ENCODE measurements at regions not wholly inside any gene's neighbourhood (a gene's known extent, or its start where the extent isn't known, plus 50 kb on each side); places are given as distances from the start of the nearest gene placed in this dataset.

DNA sequence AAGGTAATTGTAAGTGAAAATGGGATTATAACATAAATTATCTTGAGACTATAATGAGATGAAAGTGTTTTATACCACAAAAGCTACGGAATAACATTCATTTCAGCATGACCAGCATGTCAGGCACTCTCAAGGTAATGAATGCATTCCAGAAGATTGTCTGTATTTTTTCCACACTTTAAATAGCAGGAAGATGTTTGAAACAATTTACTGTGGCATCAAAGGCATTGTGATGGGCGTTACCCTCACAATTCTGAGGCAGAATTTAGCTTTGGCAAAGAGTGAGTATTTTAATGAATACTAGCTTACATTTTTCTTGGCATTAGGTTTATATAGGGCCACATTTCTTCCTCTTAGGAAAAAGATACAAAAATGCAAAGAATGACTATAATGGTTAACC, 627.2 kb downstream of the BCKDHB start:
- H3K9ac ChIP-seq (ENCODE audit: low read depth in 1 of 2, low read length in 2 of 2): no peak overlapping the region
- H3K27ac ChIP-seq (ENCODE audit: low read depth in 1 of 2, low read length in 2 of 2): no peak overlapping the region
- peaks cover 0 to 2% (median 0%) of the 10 kb centered on the region in 4 donors for H3K27me3 ChIP-seq (ENCODE audit: control insufficient read depth in 4 of 4, insufficient read depth in 4 of 4, low read length in 3 of 4)
- H3K4me3 ChIP-seq (ENCODE audit: low read depth in 1 of 3, low read length in 3 of 3): no peak overlapping the region
- H3K36me3 ChIP-seq (ENCODE audit: control insufficient read depth in 4 of 4, insufficient read depth in 3 of 4, low read depth in 1 of 4, low read length in 3 of 4): no peaks in the 10 kb centered on the region
- H3K9me3 ChIP-seq (ENCODE audit: control insufficient read depth in 4 of 4, low read length in 3 of 4): no peaks in the 10 kb centered on the region
- 54% methylated on average over 2 of the region's 2 CpGs for WGBS
- H3K4me1 ChIP-seq (ENCODE audit: control insufficient read depth in 4 of 4, insufficient read depth in 4 of 4, low read length in 3 of 4): no peaks in the 10 kb centered on the region
- DNase-seq (ENCODE audit: low spot score): no peak
- TF ChIP-seq, protein P1, sequence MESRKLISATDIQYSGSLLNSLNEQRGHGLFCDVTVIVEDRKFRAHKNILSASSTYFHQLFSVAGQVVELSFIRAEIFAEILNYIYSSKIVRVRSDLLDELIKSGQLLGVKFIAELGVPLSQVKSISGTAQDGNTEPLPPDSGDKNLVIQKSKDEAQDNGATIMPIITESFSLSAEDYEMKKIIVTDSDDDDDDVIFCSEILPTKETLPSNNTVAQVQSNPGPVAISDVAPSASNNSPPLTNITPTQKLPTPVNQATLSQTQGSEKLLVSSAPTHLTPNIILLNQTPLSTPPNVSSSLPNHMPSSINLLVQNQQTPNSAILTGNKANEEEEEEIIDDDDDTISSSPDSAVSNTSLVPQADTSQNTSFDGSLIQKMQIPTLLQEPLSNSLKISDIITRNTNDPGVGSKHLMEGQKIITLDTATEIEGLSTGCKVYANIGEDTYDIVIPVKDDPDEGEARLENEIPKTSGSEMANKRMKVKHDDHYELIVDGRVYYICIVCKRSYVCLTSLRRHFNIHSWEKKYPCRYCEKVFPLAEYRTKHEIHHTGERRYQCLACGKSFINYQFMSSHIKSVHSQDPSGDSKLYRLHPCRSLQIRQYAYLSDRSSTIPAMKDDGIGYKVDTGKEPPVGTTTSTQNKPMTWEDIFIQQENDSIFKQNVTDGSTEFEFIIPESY (IDR thresholded peaks at IDR 0.05): no peak
- TF ChIP-seq FOXA2 (IDR thresholded peaks at IDR 0.05) (no peak), FOXA1 (IDR thresholded peaks at IDR 0.05) (no peak), TAF1 (conservative IDR thresholded peaks at IDR 0.05) (no peak), HNF4G (IDR thresholded peaks at IDR 0.05) (no peak), NR2F2 (IDR thresholded peaks at IDR 0.05) (no peak), SP1 (IDR thresholded peaks at IDR 0.05) (no peak), EGR1 (IDR thresholded peaks at IDR 0.05; ENCODE audit: low read depth in 2 of 2) (no peak), RXRA (IDR thresholded peaks at IDR 0.05) (no peak), HNF4A (conservative IDR thresholded peaks at IDR 0.05) (no peak)
- TF ChIP-seq, protein P2, sequence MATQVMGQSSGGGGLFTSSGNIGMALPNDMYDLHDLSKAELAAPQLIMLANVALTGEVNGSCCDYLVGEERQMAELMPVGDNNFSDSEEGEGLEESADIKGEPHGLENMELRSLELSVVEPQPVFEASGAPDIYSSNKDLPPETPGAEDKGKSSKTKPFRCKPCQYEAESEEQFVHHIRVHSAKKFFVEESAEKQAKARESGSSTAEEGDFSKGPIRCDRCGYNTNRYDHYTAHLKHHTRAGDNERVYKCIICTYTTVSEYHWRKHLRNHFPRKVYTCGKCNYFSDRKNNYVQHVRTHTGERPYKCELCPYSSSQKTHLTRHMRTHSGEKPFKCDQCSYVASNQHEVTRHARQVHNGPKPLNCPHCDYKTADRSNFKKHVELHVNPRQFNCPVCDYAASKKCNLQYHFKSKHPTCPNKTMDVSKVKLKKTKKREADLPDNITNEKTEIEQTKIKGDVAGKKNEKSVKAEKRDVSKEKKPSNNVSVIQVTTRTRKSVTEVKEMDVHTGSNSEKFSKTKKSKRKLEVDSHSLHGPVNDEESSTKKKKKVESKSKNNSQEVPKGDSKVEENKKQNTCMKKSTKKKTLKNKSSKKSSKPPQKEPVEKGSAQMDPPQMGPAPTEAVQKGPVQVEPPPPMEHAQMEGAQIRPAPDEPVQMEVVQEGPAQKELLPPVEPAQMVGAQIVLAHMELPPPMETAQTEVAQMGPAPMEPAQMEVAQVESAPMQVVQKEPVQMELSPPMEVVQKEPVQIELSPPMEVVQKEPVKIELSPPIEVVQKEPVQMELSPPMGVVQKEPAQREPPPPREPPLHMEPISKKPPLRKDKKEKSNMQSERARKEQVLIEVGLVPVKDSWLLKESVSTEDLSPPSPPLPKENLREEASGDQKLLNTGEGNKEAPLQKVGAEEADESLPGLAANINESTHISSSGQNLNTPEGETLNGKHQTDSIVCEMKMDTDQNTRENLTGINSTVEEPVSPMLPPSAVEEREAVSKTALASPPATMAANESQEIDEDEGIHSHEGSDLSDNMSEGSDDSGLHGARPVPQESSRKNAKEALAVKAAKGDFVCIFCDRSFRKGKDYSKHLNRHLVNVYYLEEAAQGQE (IDR thresholded peaks at IDR 0.05): no peak
- TF ChIP-seq, protein P3, sequence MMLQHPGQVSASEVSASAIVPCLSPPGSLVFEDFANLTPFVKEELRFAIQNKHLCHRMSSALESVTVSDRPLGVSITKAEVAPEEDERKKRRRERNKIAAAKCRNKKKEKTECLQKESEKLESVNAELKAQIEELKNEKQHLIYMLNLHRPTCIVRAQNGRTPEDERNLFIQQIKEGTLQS (IDR thresholded peaks at IDR 0.05): no peak
- TF ChIP-seq, protein P4, sequence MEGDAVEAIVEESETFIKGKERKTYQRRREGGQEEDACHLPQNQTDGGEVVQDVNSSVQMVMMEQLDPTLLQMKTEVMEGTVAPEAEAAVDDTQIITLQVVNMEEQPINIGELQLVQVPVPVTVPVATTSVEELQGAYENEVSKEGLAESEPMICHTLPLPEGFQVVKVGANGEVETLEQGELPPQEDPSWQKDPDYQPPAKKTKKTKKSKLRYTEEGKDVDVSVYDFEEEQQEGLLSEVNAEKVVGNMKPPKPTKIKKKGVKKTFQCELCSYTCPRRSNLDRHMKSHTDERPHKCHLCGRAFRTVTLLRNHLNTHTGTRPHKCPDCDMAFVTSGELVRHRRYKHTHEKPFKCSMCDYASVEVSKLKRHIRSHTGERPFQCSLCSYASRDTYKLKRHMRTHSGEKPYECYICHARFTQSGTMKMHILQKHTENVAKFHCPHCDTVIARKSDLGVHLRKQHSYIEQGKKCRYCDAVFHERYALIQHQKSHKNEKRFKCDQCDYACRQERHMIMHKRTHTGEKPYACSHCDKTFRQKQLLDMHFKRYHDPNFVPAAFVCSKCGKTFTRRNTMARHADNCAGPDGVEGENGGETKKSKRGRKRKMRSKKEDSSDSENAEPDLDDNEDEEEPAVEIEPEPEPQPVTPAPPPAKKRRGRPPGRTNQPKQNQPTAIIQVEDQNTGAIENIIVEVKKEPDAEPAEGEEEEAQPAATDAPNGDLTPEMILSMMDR (IDR thresholded peaks at IDR 0.05; ENCODE audit: low read depth, low read length, missing input control): no peak
- TF ChIP-seq, protein P5, sequence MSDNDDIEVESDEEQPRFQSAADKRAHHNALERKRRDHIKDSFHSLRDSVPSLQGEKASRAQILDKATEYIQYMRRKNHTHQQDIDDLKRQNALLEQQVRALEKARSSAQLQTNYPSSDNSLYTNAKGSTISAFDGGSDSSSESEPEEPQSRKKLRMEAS (IDR thresholded peaks at IDR 0.05): no peak

DNA sequence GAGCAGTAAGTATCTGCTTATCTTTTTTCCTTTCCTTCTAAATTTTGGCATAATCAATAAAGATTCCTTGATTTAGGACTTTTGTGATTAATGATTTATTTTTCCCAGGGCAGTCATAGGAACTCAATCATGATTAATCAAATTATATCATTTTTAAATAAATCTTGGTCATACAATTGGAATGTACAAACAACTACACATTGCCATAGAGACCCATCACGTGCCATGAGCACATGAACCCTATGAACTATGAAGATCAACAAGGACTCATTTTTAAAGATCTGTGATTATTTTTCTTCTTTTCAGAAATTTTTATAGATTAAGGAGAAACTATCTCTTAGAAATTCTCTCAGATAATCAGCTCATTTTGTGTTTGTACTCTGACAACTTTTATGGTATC, 622.4 kb downstream of the BCKDHB start:
- H3K4me3 ChIP-seq (ENCODE audit: low read depth in 1 of 3, low read length in 3 of 3): no peak overlapping the region
- peaks cover 0 to 2% (median 0%) of the 10 kb centered on the region in 4 donors for H3K27me3 ChIP-seq (ENCODE audit: control insufficient read depth in 4 of 4, insufficient read depth in 4 of 4, low read length in 3 of 4)
- no peak for DNase-seq (ENCODE audit: low spot score)
- WGBS: 70% methylated on average over 1 of the region's 1 CpG
- H3K27ac ChIP-seq (ENCODE audit: low read depth in 1 of 2, low read length in 2 of 2): no peak overlapping the region
- no peaks in the 10 kb centered on the region for H3K4me1 ChIP-seq (ENCODE audit: control insufficient read depth in 4 of 4, insufficient read depth in 4 of 4, low read length in 3 of 4)
- no peaks in the 10 kb centered on the region for H3K36me3 ChIP-seq (ENCODE audit: control insufficient read depth in 4 of 4, insufficient read depth in 3 of 4, low read depth in 1 of 4, low read length in 3 of 4)
- TF ChIP-seq, protein P3 (IDR thresholded peaks at IDR 0.05): no peak
- no peak for TF ChIP-seq RXRA (IDR thresholded peaks at IDR 0.05)
- TF ChIP-seq NR2F2 (IDR thresholded peaks at IDR 0.05): no peak
- TF ChIP-seq FOXA1 (IDR thresholded peaks at IDR 0.05): no peak
- TF ChIP-seq, protein P1 (IDR thresholded peaks at IDR 0.05): no peak
- no peak for TF ChIP-seq TAF1 (conservative IDR thresholded peaks at IDR 0.05)
- TF ChIP-seq RAD21 (IDR thresholded peaks at IDR 0.05): no peak
- no peak for TF ChIP-seq EGR1 (IDR thresholded peaks at IDR 0.05; ENCODE audit: low read depth in 2 of 2)
- TF ChIP-seq HNF4G (IDR thresholded peaks at IDR 0.05): no peak
- no peak for TF ChIP-seq SP1 (IDR thresholded peaks at IDR 0.05)
- no peak for TF ChIP-seq JUND (IDR thresholded peaks at IDR 0.05)
- TF ChIP-seq, protein P2 (IDR thresholded peaks at IDR 0.05): no peak
- no peaks in the 10 kb centered on the region for H3K9me3 ChIP-seq (ENCODE audit: control insufficient read depth in 4 of 4, low read length in 3 of 4)
- no peak overlapping the region for H3K9ac ChIP-seq (ENCODE audit: low read depth in 1 of 2, low read length in 2 of 2)
